PC-3 (cell line): ENCODE measurements at regions not wholly inside any gene's neighbourhood (a gene's known extent, or its start where the extent isn't known, plus 50 kb on each side); places are given as distances from the start of the nearest gene placed in this dataset.
A peak's percentile ranks its signal among the peaks of the same experiment; 100 is the strongest.

Source experiments
- ATAC-seq: fragments of 200-7000 bp; cut with Tn5 transposase; 2 replicates; pipeline ENCODE4 v1.9.1; 2020; ENCODE audit warnings: mild to moderate bottlenecking, moderate library complexity
- BruUV-seq: library from RNA; stranded (reverse); fragments of 400-500 nt; replicated peaks from 2 replicates; lab custom pipeline; 2021; lab: Mats Ljungman, UMichigan
- CTCF ChIA-PET: fragments of 300-600 bp; sonication (Branson Sonifier 250); formaldehyde crosslinking; loops from one replicate; lab custom pipeline; 2022; ENCODE audit warnings: antibody characterized with exemption; lab: Charles Lee
- POLR2A ChIA-PET: fragments of 300-600 bp; sonication (Branson Sonifier 250); formaldehyde crosslinking; loops from one replicate; lab custom pipeline; 2022; ENCODE audit warnings: antibody characterized with exemption; ENCODE audit not compliant: unreplicated experiment; lab: Charles Lee
- DNase-seq: peaks from one replicate; pipeline ENCODE4 v3.0.0-alpha.2; 2015
- H2AFZ ChIP-seq: fragments of 300-600 bp; sonication (generic); 2 replicates; pipeline ENCODE4 v1.6.0; 2016; ENCODE audit warnings: antibody characterized with exemption, low read length
- H3F3A ChIP-seq: fragments of 300-600 bp; sonication (generic); one replicate; pipeline ENCODE4 v1.6.0; 2017; ENCODE audit warnings: antibody characterized with exemption, low read length, control low read depth, mild to moderate bottlenecking; ENCODE audit not compliant: unreplicated experiment
- H3K27ac ChIP-seq: fragments of 300-600 bp; sonication (generic); 2 replicates; pipeline ENCODE4 v1.5.1; 2016; ENCODE audit warnings: mild to moderate bottlenecking, low read length
- H3K27me3 ChIP-seq: fragments of 300-600 bp; sonication (generic); 2 replicates; pipeline ENCODE4 v1.6.1; 2016; ENCODE audit warnings: low read length, mixed read lengths
- H3K36me3 ChIP-seq: fragments of 300-600 bp; sonication (generic); 2 replicates; pipeline ENCODE4 v1.6.1; 2016; ENCODE audit warnings: low read depth, mixed run types, low read length, mixed read lengths
- H3K4me1 ChIP-seq: fragments of 300-600 bp; sonication (generic); 2 replicates; pipeline ENCODE4 v1.5.1; 2016; ENCODE audit warnings: low read length; ENCODE audit not compliant: insufficient read depth
- H3K4me2 ChIP-seq: fragments of 300-600 bp; sonication (generic); 2 replicates; pipeline ENCODE4 v1.6.0; 2016; ENCODE audit warnings: low read length
- H3K4me3 ChIP-seq: fragments of 300-600 bp; sonication (generic); 2 replicates; pipeline ENCODE4 v1.5.1; 2016; ENCODE audit warnings: mild to moderate bottlenecking, low read length, mixed read lengths
- H3K79me2 ChIP-seq: fragments of 300-600 bp; sonication (generic); 2 replicates; pipeline ENCODE4 v1.6.1; 2017; ENCODE audit warnings: low read length, mixed read lengths
- H3K9ac ChIP-seq: fragments of 300-600 bp; sonication (generic); 2 replicates; pipeline ENCODE4 v1.6.0; 2016; ENCODE audit warnings: mild to moderate bottlenecking, low read length
- H3K9me2 ChIP-seq: fragments of 300-600 bp; sonication (generic); replicated peaks from 2 replicates; pipeline ENCODE4 v1.6.1; 2016; ENCODE audit warnings: mixed run types, low read length, mixed read lengths
- H3K9me3 ChIP-seq: fragments of 300-600 bp; sonication (generic); 2 replicates; pipeline ENCODE4 v1.6.1; 2016; ENCODE audit warnings: low read length, mixed read lengths
- H4K20me1 ChIP-seq: fragments of 300-600 bp; sonication (generic); 2 replicates; pipeline ENCODE4 v1.6.1; 2016; ENCODE audit warnings: low read length, mixed read lengths
- EZH2 ChIP-seq: fragments of 300-600 bp; sonication (generic); IDR thresholded peaks from one replicate; pipeline ENCODE4 v1.6.1; 2017; ENCODE audit warnings: antibody characterized with exemption, mild to moderate bottlenecking, low read length; ENCODE audit not compliant: unreplicated experiment
- EZH2phosphoT487 ChIP-seq: fragments of 300-600 bp; sonication (generic); IDR thresholded peaks from 2 replicates; pipeline ENCODE4 v1.6.1; 2018; ENCODE audit warnings: mild to moderate bottlenecking, antibody characterized with exemption, low read length, borderline replicate concordance
- intact Hi-C: fragments of 100-400 bp; cut with micrococcal nuclease; formaldehyde crosslinking; loops from 2 replicates; pipeline ENCODE4 v1.9.0; 2023
- TF ChIP-seq, protein P1 (sequence below): fragments of 300-600 bp; sonication (generic); conservative IDR thresholded peaks from 2 replicates; pipeline ENCODE4 v1.5.1; 2017; ENCODE audit warnings: antibody characterized with exemption, low read depth, mild to moderate bottlenecking, low read length

DNA sequence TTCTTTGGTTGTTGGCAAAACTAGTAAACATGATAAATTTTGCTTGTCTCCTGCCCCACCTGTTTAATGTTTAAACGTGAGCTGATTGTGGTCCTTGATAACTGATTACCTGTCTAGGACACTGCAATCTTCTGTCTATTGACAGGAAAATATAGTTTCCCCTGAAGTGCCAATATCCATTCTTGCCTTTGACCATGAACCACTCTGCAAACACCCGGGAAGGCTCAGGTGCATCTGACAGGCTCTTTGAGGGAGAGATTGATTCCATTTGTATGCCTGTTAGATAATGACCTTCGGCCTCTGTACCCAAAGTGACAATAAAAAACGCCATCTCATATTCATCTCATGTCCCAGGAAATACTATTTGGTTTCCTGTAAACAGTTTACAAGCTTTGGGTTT lies 453.0 kb downstream of the CENPC start:
- Histone ChIP-seq H3K27ac (no peak overlapping the region), H3K9ac (no peak overlapping the region), H4K20me1 (no peaks in the 10 kb centered on the region), H3K4me3 (no peak overlapping the region), H3F3A (no peaks in the 10 kb centered on the region), H2AFZ (no peak overlapping the region), H3K9me3 (no peaks in the 10 kb centered on the region), H3K4me2 (no peak overlapping the region), H3K4me1 (no peaks in the 10 kb centered on the region), H3K27me3 (no peaks in the 10 kb centered on the region), H3K79me2 (no peaks in the 10 kb centered on the region), H3K36me3 (no peaks in the 10 kb centered on the region), H3K9me2 (no peaks in the 10 kb centered on the region)
- ChIA-PET POLR2A (no interaction called here), CTCF (no interaction called here)
- no TSS peak for BruUV-seq
- no peak for TF ChIP-seq EZH2phosphoT487
- intact Hi-C loops: no loop called here
- DNase-seq (no peak), ATAC-seq (no peak)

DNA sequence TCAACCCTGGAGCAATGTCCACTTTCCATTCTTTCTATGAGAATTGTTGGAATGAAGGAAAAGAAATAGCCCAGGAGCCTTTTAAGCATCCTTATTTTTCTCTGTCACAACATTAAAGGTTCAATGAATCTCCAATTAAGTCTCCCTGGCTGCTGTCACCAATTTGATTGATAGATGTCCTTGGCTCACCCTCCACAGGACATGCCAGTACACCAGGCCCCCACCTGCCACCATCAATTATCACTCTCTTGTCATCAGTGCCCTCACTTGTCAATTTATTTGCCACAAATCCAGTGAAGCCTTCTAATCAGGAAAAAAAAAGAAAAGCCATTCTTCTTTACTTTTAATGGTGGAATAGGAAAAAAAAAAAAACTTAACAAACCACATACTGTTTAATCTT lies 453.6 kb downstream of the CENPC start:
- no peaks in the 10 kb centered on the region for H3K4me1 ChIP-seq
- no peak overlapping the region for H3K4me2 ChIP-seq
- no peaks in the 10 kb centered on the region for H3K27me3 ChIP-seq
- H4K20me1 ChIP-seq: no peaks in the 10 kb centered on the region
- DNase-seq (no peak), ATAC-seq (no peak)
- CTCF ChIA-PET: interaction anchor here (0.7 kb wide), 1 partner anchor 718 kb away, joined by 4 read pairs; no protein-coding TSS in a partner anchor
- H3K27ac ChIP-seq: no peak overlapping the region
- no TSS peak for BruUV-seq
- H3K9ac ChIP-seq: no peak overlapping the region
- intact Hi-C loops: no loop called here
- no peak overlapping the region for H3K4me3 ChIP-seq
- H3F3A ChIP-seq: no peaks in the 10 kb centered on the region
- no peaks in the 10 kb centered on the region for H3K79me2 ChIP-seq
- no peak for TF ChIP-seq EZH2phosphoT487
- TF ChIP-seq, protein P1, sequence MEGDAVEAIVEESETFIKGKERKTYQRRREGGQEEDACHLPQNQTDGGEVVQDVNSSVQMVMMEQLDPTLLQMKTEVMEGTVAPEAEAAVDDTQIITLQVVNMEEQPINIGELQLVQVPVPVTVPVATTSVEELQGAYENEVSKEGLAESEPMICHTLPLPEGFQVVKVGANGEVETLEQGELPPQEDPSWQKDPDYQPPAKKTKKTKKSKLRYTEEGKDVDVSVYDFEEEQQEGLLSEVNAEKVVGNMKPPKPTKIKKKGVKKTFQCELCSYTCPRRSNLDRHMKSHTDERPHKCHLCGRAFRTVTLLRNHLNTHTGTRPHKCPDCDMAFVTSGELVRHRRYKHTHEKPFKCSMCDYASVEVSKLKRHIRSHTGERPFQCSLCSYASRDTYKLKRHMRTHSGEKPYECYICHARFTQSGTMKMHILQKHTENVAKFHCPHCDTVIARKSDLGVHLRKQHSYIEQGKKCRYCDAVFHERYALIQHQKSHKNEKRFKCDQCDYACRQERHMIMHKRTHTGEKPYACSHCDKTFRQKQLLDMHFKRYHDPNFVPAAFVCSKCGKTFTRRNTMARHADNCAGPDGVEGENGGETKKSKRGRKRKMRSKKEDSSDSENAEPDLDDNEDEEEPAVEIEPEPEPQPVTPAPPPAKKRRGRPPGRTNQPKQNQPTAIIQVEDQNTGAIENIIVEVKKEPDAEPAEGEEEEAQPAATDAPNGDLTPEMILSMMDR: no peak
- no peak for TF ChIP-seq EZH2
- no peaks in the 10 kb centered on the region for H3K9me3 ChIP-seq
- no peak overlapping the region for H2AFZ ChIP-seq
- H3K9me2 ChIP-seq: no peaks in the 10 kb centered on the region
- no peaks in the 10 kb centered on the region for H3K36me3 ChIP-seq
- POLR2A ChIA-PET: no interaction called here

GRCh38 chr4:67087897-67088296 lies 457.4 kb downstream of the CENPC start:
- Histone ChIP-seq H3F3A (no peaks in the 10 kb centered on the region), H3K36me3 (no peaks in the 10 kb centered on the region), H3K4me1 (0 out of 2 replicates have a peak, but pooled peaks cover 9% of the 10 kb centered on the region), H3K27me3 (no peaks in the 10 kb centered on the region), H3K4me2 (no peak overlapping the region), H3K27ac (no peak overlapping the region), H3K9ac (no peak overlapping the region), H3K4me3 (no peak overlapping the region), H2AFZ (no peak overlapping the region), H3K9me2 (no peaks in the 10 kb centered on the region), H3K79me2 (no peaks in the 10 kb centered on the region), H3K9me3 (no peaks in the 10 kb centered on the region), H4K20me1 (no peaks in the 10 kb centered on the region)
- POLR2A ChIA-PET: no interaction called here
- peak; percentile 74 for DNase-seq
- CTCF ChIA-PET: no interaction called here
- intact Hi-C loops: loop anchor here (1.0 kb wide), 1 partner anchor 239 kb away; no protein-coding TSS in a partner anchor
- ATAC-seq: peak; percentile 43; the same call in 1 of the 2 replicates
- no peak for TF ChIP-seq EZH2phosphoT487
- no peak for TF ChIP-seq EZH2
- TF ChIP-seq, protein P1: peak; percentile 88
- no TSS peak for BruUV-seq
